K562 (cell line): ENCODE measurements at regions not wholly inside any gene's neighbourhood (a gene's known extent, or its start where the extent isn't known, plus 50 kb on each side); places are given as distances from the start of the nearest gene placed in this dataset.

Experiments
- ATAC-seq: fragments of 200-7000 bp; cut with Tn5 transposase; 3 replicates; pipeline ENCODE4 v1.9.1; 2020; ENCODE audit warnings: moderate library complexity
- BruUV-seq: library from RNA; stranded (reverse); fragments of 400-500 nt; replicated peaks from 2 replicates; lab custom pipeline; 2021; lab: Mats Ljungman, UMichigan
- CTCF ChIA-PET: fragments of 300-600 bp; formaldehyde crosslinking; extraction: SDS; loops from one replicate; lab custom pipeline; 2021; ENCODE audit warnings: low intra/inter-chr PET ratio; lab: Yijun Ruan, JAX
- POLR2A ChIA-PET: fragments of 300-600, 350-650 bp; sonication (Branson Sonifier 250); formaldehyde crosslinking; extraction: SDS; loops from one replicate; lab custom pipeline; 2021; ENCODE audit warnings: antibody characterized with exemption, inconsistent platforms; lab: Yijun Ruan, JAX
- DNase-seq, 4 experiments: peaks; one replicate each; pipeline versions ENCODE4 v3.0.0 to v3.0.0-alpha.2; 2011 to 2018; ENCODE audit warnings: low spot score in 3 of 4, mixed read lengths in 3 of 4; ENCODE audit errors: extremely low read depth in 1 of 4
- FAIRE-seq: peaks from 2 replicates; lab custom pipeline; 2011; peaks lifted over from hg19 to GRCh38; lab: Jason Lieb, UNC
- H2AFZ ChIP-seq: 2 replicates; pipeline ENCODE4 v1.6.0; 2011; ENCODE audit warnings: low read depth, low read length, control low read depth, inconsistent platforms
- H3K27ac ChIP-seq: fragments of 200-600 bp; 3 replicates; pipeline ENCODE4 v1.8.0; 2011; ENCODE audit warnings: low read depth, mild to moderate bottlenecking, control low read depth, inconsistent platforms, low read length, moderate library complexity, mixed read lengths; ENCODE audit errors: extremely low read depth
- H3K27me3 ChIP-seq, 2 experiments: fragments of 300-600 bp in 1 of 2; 2 replicates in 1 of 2; 3 replicates in 1 of 2; pipeline versions ENCODE4 v1.6.0 to v1.8.0; 2011; ENCODE audit warnings: inconsistent platforms in 2 of 2, low read length in 2 of 2, mild to moderate bottlenecking in 1 of 2, mixed read lengths in 1 of 2, moderate library complexity in 1 of 2; ENCODE audit not compliant: control insufficient read depth in 2 of 2, insufficient read depth in 2 of 2
- H3K36me3 ChIP-seq: fragments of 300-600 bp; 3 replicates; pipeline ENCODE4 v1.8.0; 2011; ENCODE audit warnings: mild to moderate bottlenecking, low read length, inconsistent platforms; ENCODE audit not compliant: control insufficient read depth, insufficient read depth
- H3K4me1 ChIP-seq, 2 experiments: fragments of 200-600 bp in 1 of 2; replicated peaks in 1 of 2; 2 replicates in 1 of 2; 3 replicates in 1 of 2; pipeline versions ENCODE4 v1.5.1 to v1.8.0; 2011; ENCODE audit warnings: inconsistent platforms in 2 of 2, low read length in 2 of 2, mild to moderate bottlenecking in 1 of 2, mixed read lengths in 1 of 2, moderate library complexity in 1 of 2; ENCODE audit not compliant: control insufficient read depth in 2 of 2, insufficient read depth in 2 of 2
- H3K4me2 ChIP-seq: 2 replicates; pipeline ENCODE4 v1.6.1; 2011; ENCODE audit warnings: low read length, control low read depth, inconsistent platforms, mixed read lengths; ENCODE audit not compliant: insufficient read depth
- H3K4me3 ChIP-seq: fragments of 200-600 bp; sonication (generic), shearing (Covaris generic); 2 replicates; pipeline ENCODE4 v1.5.1; 2016; ENCODE audit warnings: control low read depth, inconsistent platforms
- H3K79me2 ChIP-seq: fragments of 200-600 bp; 3 replicates; pipeline ENCODE4 v1.8.0; 2011; ENCODE audit warnings: low read length, inconsistent platforms; ENCODE audit not compliant: control insufficient read depth, insufficient read depth
- H3K9ac ChIP-seq, 2 experiments: 2 replicates each; pipeline versions ENCODE4 v1.6.0 to v1.6.1; 2011; ENCODE audit warnings: low read depth in 2 of 2, low read length in 2 of 2, control low read depth in 1 of 2, inconsistent platforms in 1 of 2, mild to moderate bottlenecking in 1 of 2, mixed read lengths in 1 of 2; ENCODE audit not compliant: insufficient read depth in 1 of 2
- H3K9me1 ChIP-seq: one replicate; pipeline ENCODE4 v1.6.0; 2011; ENCODE audit warnings: inconsistent platforms, mild to moderate bottlenecking, low read length, moderate library complexity; ENCODE audit not compliant: control insufficient read depth, insufficient read depth
- H3K9me3 ChIP-seq: replicated peaks from 2 replicates; pipeline ENCODE4 v1.5.1; 2011; ENCODE audit warnings: low read depth, low read length, inconsistent platforms; ENCODE audit not compliant: control insufficient read depth, insufficient read depth
- H4K20me1 ChIP-seq: replicated peaks from 2 replicates; pipeline ENCODE4 v1.6.1; 2011; ENCODE audit warnings: low read length, inconsistent platforms, mixed read lengths; ENCODE audit not compliant: control insufficient read depth, insufficient read depth
- BDP1 ChIP-seq: IDR thresholded peaks from 3 replicates; pipeline ENCODE4 v1.6.1; 2011; ENCODE audit not compliant: insufficient read length, insufficient read depth
- CTCF ChIP-seq, 3 experiments: IDR thresholded peaks in 2 of 3; conservative IDR thresholded peaks in 1 of 3; 2 replicates each; pipeline ENCODE4 v1.5.1; 2011 to 2012; ENCODE audit warnings: low read length in 3 of 3, mild to moderate bottlenecking in 3 of 3, control low read depth in 2 of 3, improper control_type of control experiment in 1 of 3, inconsistent platforms in 1 of 3, low read depth in 1 of 3, mixed read lengths in 1 of 3, moderate library complexity in 1 of 3; ENCODE audit not compliant: insufficient read depth in 2 of 3
- NFIC ChIP-seq: fragments of 450-650 bp; IDR thresholded peaks from 2 replicates; pipeline ENCODE4 v1.6.1; 2017; ENCODE audit warnings: mild to moderate bottlenecking, inconsistent platforms
- OTX1 ChIP-seq: fragments of 450-650 bp; formaldehyde crosslinking; IDR thresholded peaks from 2 replicates; pipeline ENCODE4 v1.4.0; 2022; ENCODE audit warnings: mild to moderate bottlenecking
- PTRF ChIP-seq: fragments of 450-650 bp; IDR thresholded peaks from 2 replicates; pipeline ENCODE4 v1.6.1; 2016; ENCODE audit warnings: mild to moderate bottlenecking, missing genetic modification characterization, missing compliant biosample characterization
- SMARCA4 ChIP-seq: fragments of 450-650 bp; IDR thresholded peaks from 2 replicates; pipeline ENCODE4 v1.6.1; 2016
- SRF ChIP-seq, 2 experiments: fragments of 250-450, 450-650 bp in 1 of 2; sonication (Bioruptor Pico) in 1 of 2; sonication (generic) in 1 of 2; formaldehyde crosslinking; IDR thresholded peaks; 2 replicates each; pipeline versions ENCODE4 v1.5.0 to v1.5.1; 2020 to 2022; ENCODE audit warnings: mild to moderate bottlenecking in 1 of 2, missing genetic modification reagents in 1 of 2
- STAT5A ChIP-seq: IDR thresholded peaks from 2 replicates; pipeline ENCODE4 v1.6.1; 2012; ENCODE audit warnings: low read length, inconsistent platforms, borderline replicate concordance
- TAL1 ChIP-seq: fragments of 450-650 bp; IDR thresholded peaks from 2 replicates; pipeline ENCODE4 v1.6.1; 2016; ENCODE audit warnings: mild to moderate bottlenecking
- ZBTB43 ChIP-seq: sonication (generic); formaldehyde crosslinking; IDR thresholded peaks from 2 replicates; pipeline ENCODE4 v1.8.0; 2023; ENCODE audit warnings: mild to moderate bottlenecking, missing genetic modification reagents
- ZNF175 ChIP-seq: fragments of 200-800 bp; sonication (Bioruptor generic); IDR thresholded peaks from 2 replicates; pipeline ENCODE4 v1.6.1; 2016; ENCODE audit warnings: low read depth, mild to moderate bottlenecking, missing genetic modification characterization, missing compliant biosample characterization
- ZNF263 ChIP-seq: sonication (generic); formaldehyde crosslinking; IDR thresholded peaks from 2 replicates; pipeline ENCODE4 v1.8.0; 2022; ENCODE audit warnings: mild to moderate bottlenecking, missing genetic modification reagents, borderline replicate concordance
- ZNF41 ChIP-seq: fragments of 250-450 bp; sonication (Bioruptor Pico); conservative IDR thresholded peaks from 2 replicates; pipeline ENCODE4 v1.4.0; 2020; ENCODE audit warnings: mild to moderate bottlenecking
- ZNF830 ChIP-seq: fragments of 250-450 bp; sonication (Bioruptor Pico); IDR thresholded peaks from 2 replicates; pipeline ENCODE4 v1.5.0; 2021; ENCODE audit warnings: mild to moderate bottlenecking
- WGBS: fragments of 100-300 bp; shearing (Covaris generic); methylation state at CpG from one replicate; pipeline ENCODE4 v1.1.6; 2016; ENCODE audit warnings: low coverage, mixed read lengths; ENCODE audit not compliant: insufficient coverage; ENCODE audit errors: missing lambda C conversion rate; 5-methylcytosine and 5-hydroxymethylcytosine counted together
- in situ Hi-C: fragments of 300-500 bp; cut with MboI; formaldehyde crosslinking; loops from 4 replicates; pipeline ENCODE4 v1.15.0; 2018; ENCODE audit warnings: inconsistent platforms, mixed read lengths
- intact Hi-C: fragments of 100-400 bp; cut with micrococcal nuclease; formaldehyde crosslinking; loops from 2 replicates; pipeline ENCODE4 v1.14.2; 2022
- TF ChIP-seq, protein P1 (sequence below), 2 experiments: fragments of 200-800 bp in 1 of 2; sonication (Bioruptor generic) in 1 of 2; sonication (generic) in 1 of 2; formaldehyde crosslinking in 1 of 2; IDR thresholded peaks in 1 of 2; conservative IDR thresholded peaks in 1 of 2; 2 replicates each; pipeline versions ENCODE4 v1.5.0 to v1.6.1; 2016 to 2020; ENCODE audit warnings: missing compliant biosample characterization in 1 of 2, missing genetic modification characterization in 1 of 2, missing genetic modification reagents in 1 of 2

- H3K4me3 ChIP-seq: no peak overlapping the region
- H3K9me1 ChIP-seq: no peaks in the 10 kb centered on the region
- H3K79me2 ChIP-seq: no peaks in the 10 kb centered on the region
- intact Hi-C loops: no loop called here
- no peaks in the 10 kb centered on the region; the same call in 1 of the 2 replicates for H3K9me3 ChIP-seq
- FAIRE-seq (peak; percentile 62), DNase-seq (peak in 3 of 4 experiments; percentile 12 to 69 (median 30)), ATAC-seq (peak; percentile 78)
- peak overlapping the region; percentile 23 for H3K4me2 ChIP-seq
- WGBS: 0% methylated on average over 10 of the region's 10 CpGs
- BruUV-seq: no TSS peak
- no peaks in the 10 kb centered on the region for H3K27me3 ChIP-seq
- ChIA-PET CTCF (no interaction called here), POLR2A (interaction anchor here (0.9 to 1.6 kb wide), 2 partner anchors 10 to 24 kb away, joined by 3 to 8 read pairs; no protein-coding TSS in a partner anchor)
- H3K36me3 ChIP-seq: no peaks in the 10 kb centered on the region
- H2AFZ ChIP-seq: peak overlapping the region; percentile 61
- H3K27ac ChIP-seq: peak overlapping the region; percentile 54
- in situ Hi-C loops: no loop called here
- H3K9ac ChIP-seq: peak overlapping the region; percentile 13 to 36; a peak in 3 of 4 replicates
- no peaks in the 10 kb centered on the region for H4K20me1 ChIP-seq
- peaks cover 0 to 8% of the 10 kb centered on the region in 2 experiments; a peak in 3 of 5 replicates for H3K4me1 ChIP-seq
- TF ChIP-seq STAT5A: peak; percentile 80
- no peak for TF ChIP-seq SRF (CRISPR knock-in tag; IDR thresholded peaks at IDR 0.05)
- TF ChIP-seq TAL1: peak; percentile 39; the same call in 1 of the 2 replicates
- TF ChIP-seq ZNF41: no peak
- no peak for TF ChIP-seq ZNF830 (CRISPR knock-in tag)
- TF ChIP-seq, protein P1, sequence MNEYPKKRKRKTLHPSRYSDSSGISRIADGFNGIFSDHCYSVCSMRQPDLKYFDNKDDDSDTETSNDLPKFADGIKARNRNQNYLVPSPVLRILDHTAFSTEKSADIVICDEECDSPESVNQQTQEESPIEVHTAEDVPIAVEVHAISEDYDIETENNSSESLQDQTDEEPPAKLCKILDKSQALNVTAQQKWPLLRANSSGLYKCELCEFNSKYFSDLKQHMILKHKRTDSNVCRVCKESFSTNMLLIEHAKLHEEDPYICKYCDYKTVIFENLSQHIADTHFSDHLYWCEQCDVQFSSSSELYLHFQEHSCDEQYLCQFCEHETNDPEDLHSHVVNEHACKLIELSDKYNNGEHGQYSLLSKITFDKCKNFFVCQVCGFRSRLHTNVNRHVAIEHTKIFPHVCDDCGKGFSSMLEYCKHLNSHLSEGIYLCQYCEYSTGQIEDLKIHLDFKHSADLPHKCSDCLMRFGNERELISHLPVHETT (CRISPR knock-in tag; conservative IDR thresholded peaks at IDR 0.05 in 1 of 2, IDR thresholded peaks at IDR 0.05 in 1 of 2): no peak
- no peak for TF ChIP-seq ZBTB43
- TF ChIP-seq SMARCA4: peak; percentile 57
- no peak for TF ChIP-seq CTCF (IDR thresholded peaks at IDR 0.05 in 2 of 3, conservative IDR thresholded peaks at IDR 0.05 in 1 of 3; ENCODE audit: insufficient read depth in 2 of 3, low read depth in 1 of 3, low read length in 3 of 3)
- peak; percentile 91 for TF ChIP-seq NFIC
- no peak for TF ChIP-seq ZNF175 (CRISPR knock-in tag)
- TF ChIP-seq ZNF263 (CRISPR knock-in tag): no peak
- TF ChIP-seq BDP1: no peak
- no peak for TF ChIP-seq PTRF (tag)
- no peak for TF ChIP-seq OTX1 (CRISPR knock-in tag)
These were observed 112.5 kb downstream of the FAM174A start for GRCh38 chr5:100647461-100648230.
